OCI-LY1 (cell line): ENCODE measurements at regions not wholly inside any gene's neighbourhood (a gene's known extent, or its start where the extent isn't known, plus 50 kb on each side); places are given as distances from the start of the nearest gene placed in this dataset.

Experiments
- CTCF ChIP-seq: fragments of 200-600 bp; sonication (generic), shearing (Covaris generic); IDR thresholded peaks from 2 replicates; pipeline ENCODE4 v1.5.1; 2017; ENCODE audit warnings: mild to moderate bottlenecking, antibody characterized with exemption, low read length, moderate library complexity, mixed read lengths
- EZH2 ChIP-seq: fragments of 200-600 bp; sonication (generic), shearing (Covaris generic); IDR thresholded peaks from 2 replicates; pipeline ENCODE4 v1.8.0; 2017; ENCODE audit warnings: borderline replicate concordance, mixed run types, mild to moderate bottlenecking, antibody characterized with exemption, low read length, moderate library complexity, mixed read lengths

GRCh38 chr13:47144782-47145181 is 247.9 kb upstream of the HTR2A start:
- TF ChIP-seq CTCF (no peak), EZH2 (no peak)
